Thyroid gland (tissue), 4 donors: ENCODE measurements at regions not wholly inside any gene's neighbourhood (a gene's known extent, or its start where the extent isn't known, plus 50 kb on each side); places are given as distances from the start of the nearest gene placed in this dataset.

Source experiments
- POLR2A ChIP-seq, 2 donors: fragments of 450-650 bp; IDR thresholded peaks; one replicate each; pipeline ENCODE4 v1.6.1; 2017; ENCODE audit warnings: antibody characterized with exemption in 2 of 2, mild to moderate bottlenecking in 2 of 2, moderate library complexity in 1 of 2
- TF ChIP-seq, protein P1 (sequence below), 6 experiments: fragments of 200-600 bp in 3 of 6; fragments of 450-650 bp in 3 of 6; sonication (generic) in 3 of 6; IDR thresholded peaks; one replicate each; pipeline ENCODE4 v1.5.1; 2016 to 2019; ENCODE audit warnings: antibody characterized with exemption in 6 of 6, mild to moderate bottlenecking in 2 of 6, inconsistent platforms in 1 of 6, moderate library complexity in 1 of 6

GRCh38 chr5:174446988-174447387 lies 277.4 kb upstream of the MSX2 start:
- TF ChIP-seq, protein P1, sequence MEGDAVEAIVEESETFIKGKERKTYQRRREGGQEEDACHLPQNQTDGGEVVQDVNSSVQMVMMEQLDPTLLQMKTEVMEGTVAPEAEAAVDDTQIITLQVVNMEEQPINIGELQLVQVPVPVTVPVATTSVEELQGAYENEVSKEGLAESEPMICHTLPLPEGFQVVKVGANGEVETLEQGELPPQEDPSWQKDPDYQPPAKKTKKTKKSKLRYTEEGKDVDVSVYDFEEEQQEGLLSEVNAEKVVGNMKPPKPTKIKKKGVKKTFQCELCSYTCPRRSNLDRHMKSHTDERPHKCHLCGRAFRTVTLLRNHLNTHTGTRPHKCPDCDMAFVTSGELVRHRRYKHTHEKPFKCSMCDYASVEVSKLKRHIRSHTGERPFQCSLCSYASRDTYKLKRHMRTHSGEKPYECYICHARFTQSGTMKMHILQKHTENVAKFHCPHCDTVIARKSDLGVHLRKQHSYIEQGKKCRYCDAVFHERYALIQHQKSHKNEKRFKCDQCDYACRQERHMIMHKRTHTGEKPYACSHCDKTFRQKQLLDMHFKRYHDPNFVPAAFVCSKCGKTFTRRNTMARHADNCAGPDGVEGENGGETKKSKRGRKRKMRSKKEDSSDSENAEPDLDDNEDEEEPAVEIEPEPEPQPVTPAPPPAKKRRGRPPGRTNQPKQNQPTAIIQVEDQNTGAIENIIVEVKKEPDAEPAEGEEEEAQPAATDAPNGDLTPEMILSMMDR (IDR thresholded peaks at IDR 0.05): no peak
- TF ChIP-seq POLR2A (IDR thresholded peaks at IDR 0.05): no peak
